ENCODE measurements at regions not wholly inside any gene's neighbourhood (a gene's known extent, or its start where the extent isn't known, plus 50 kb on each side); places are given as distances from the start of the nearest gene placed in this dataset.

DNA sequence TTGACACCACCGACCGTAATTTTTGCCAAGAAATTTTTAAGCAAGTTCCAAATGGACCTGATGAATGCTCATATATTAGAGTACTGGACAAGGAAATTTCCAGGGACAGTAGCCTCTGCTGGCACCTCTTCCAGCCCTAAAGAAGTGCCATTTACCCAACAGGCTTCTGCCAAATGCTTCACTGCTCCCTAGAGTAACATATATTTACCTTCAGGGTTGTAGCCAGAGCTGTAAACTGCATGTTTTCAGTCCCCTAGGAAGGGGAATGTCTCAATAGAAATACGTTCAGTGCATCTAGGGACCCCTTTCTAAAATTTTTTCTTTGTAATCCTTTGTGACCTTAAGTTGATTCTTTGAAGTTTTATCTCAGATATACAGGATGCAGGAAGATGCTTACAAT lies 143.1 kb upstream of the SMAD1 start:
- no peak for DNase-seq
- H3K36me3 ChIP-seq (replicated peaks), result no peaks in the 10 kb centered on the region
- TF ChIP-seq, protein P1, sequence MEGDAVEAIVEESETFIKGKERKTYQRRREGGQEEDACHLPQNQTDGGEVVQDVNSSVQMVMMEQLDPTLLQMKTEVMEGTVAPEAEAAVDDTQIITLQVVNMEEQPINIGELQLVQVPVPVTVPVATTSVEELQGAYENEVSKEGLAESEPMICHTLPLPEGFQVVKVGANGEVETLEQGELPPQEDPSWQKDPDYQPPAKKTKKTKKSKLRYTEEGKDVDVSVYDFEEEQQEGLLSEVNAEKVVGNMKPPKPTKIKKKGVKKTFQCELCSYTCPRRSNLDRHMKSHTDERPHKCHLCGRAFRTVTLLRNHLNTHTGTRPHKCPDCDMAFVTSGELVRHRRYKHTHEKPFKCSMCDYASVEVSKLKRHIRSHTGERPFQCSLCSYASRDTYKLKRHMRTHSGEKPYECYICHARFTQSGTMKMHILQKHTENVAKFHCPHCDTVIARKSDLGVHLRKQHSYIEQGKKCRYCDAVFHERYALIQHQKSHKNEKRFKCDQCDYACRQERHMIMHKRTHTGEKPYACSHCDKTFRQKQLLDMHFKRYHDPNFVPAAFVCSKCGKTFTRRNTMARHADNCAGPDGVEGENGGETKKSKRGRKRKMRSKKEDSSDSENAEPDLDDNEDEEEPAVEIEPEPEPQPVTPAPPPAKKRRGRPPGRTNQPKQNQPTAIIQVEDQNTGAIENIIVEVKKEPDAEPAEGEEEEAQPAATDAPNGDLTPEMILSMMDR (IDR thresholded peaks at IDR 0.05; ENCODE audit: low read depth, low read length, missing control alignments), result no peak
- in situ Hi-C loops (cut with HindIII; ENCODE audit: low pct_ligation_motif_present, low sequenced_read_pairs), result no loop called here
- H3K27me3 ChIP-seq (replicated peaks), result no peaks in the 10 kb centered on the region
- H3K4me3 ChIP-seq (ENCODE audit: low read depth, low read length), result no peak overlapping the region
- H3K27ac ChIP-seq, result no peak overlapping the region

DNA sequence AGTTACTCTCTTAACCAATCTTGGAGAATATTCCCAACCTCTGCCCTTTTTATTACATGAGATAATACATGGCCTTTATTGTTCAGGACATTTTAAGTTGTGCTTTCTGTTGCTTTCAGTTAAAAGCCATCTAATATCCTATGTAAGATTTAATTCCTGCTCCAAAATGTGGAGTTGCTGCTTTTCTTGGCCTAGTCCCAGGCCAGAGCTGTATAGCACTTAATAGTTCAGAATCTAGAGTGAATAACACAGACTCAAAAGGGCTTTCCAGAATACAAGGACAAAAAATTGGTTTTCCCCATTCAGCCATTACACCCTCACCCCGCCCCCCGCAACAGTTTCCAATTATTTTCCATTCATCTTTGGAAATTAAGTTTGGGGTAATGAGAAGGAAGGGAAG lies 144.3 kb upstream of the SMAD1 start:
- no peak overlapping the region for H3K4me3 ChIP-seq (ENCODE audit: low read depth, low read length)
- in situ Hi-C loops (cut with HindIII; ENCODE audit: low pct_ligation_motif_present, low sequenced_read_pairs), result no loop called here
- H3K27ac ChIP-seq, result no peak overlapping the region
- TF ChIP-seq, protein P1 (IDR thresholded peaks at IDR 0.05; ENCODE audit: low read depth, low read length, missing control alignments), result no peak
- H3K27me3 ChIP-seq (replicated peaks), result no peaks in the 10 kb centered on the region
- no peak for DNase-seq
- no peaks in the 10 kb centered on the region for H3K36me3 ChIP-seq (replicated peaks)

DNA sequence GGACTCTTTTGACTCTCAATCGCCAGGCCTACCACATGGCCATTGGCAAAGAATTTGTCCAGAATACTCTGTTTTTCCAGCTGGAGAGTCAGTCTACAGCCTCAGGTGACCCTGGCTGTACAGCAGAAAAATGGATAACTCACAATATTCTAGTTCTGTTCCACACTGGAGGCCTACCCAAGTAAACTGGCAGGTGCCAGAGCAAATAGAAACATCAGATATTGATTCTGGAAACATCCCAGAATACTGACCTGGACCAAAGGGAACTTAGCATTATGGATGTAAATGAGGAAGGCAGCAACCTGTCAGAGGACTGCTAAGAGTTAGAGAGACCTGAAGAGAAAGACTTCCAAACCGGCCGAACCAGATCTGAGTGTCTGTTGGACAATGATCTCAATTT lies 147.9 kb upstream of the SMAD1 start:
- Histone ChIP-seq H3K27me3 (replicated peaks) (no peaks in the 10 kb centered on the region), H3K36me3 (replicated peaks) (no peaks in the 10 kb centered on the region), H3K27ac (no peak overlapping the region), H3K4me3 (ENCODE audit: low read depth, low read length) (no peak overlapping the region)
- TF ChIP-seq, protein P1 (IDR thresholded peaks at IDR 0.05; ENCODE audit: low read depth, low read length, missing control alignments), result no peak
- DNase-seq, result no peak
- in situ Hi-C loops (cut with HindIII; ENCODE audit: low pct_ligation_motif_present, low sequenced_read_pairs), result no loop called here

DNA sequence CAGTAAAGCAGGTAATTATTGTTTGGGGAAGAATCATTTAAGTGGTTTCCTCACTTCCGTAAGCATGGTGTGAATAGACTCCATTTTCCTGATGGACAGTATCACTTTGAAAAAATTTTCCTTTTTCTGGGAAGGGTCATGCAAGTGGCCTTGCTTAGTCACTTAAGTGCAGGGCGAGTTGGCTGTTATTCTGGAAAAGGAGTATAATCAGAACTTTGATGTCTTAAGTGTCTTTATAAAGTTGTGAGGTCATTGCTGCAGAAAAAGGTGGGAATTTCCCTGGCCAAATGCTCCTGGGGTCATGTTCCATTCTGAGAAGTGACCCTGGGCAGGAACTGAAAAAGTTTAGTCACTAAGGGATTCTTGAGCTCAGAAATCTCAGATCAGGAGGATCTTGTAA lies 146.1 kb upstream of the OTUD4 start:
- H3K36me3 ChIP-seq (replicated peaks), result no peaks in the 10 kb centered on the region
- no peaks in the 10 kb centered on the region for H3K27me3 ChIP-seq (replicated peaks)
- H3K27ac ChIP-seq, result no peak overlapping the region
- in situ Hi-C loops (cut with HindIII; ENCODE audit: low pct_ligation_motif_present, low sequenced_read_pairs), result no loop called here
- TF ChIP-seq, protein P1 (IDR thresholded peaks at IDR 0.05; ENCODE audit: low read depth, low read length, missing control alignments), result no peak
- H3K4me3 ChIP-seq (ENCODE audit: low read depth, low read length), result no peak overlapping the region
- no peak for DNase-seq

DNA sequence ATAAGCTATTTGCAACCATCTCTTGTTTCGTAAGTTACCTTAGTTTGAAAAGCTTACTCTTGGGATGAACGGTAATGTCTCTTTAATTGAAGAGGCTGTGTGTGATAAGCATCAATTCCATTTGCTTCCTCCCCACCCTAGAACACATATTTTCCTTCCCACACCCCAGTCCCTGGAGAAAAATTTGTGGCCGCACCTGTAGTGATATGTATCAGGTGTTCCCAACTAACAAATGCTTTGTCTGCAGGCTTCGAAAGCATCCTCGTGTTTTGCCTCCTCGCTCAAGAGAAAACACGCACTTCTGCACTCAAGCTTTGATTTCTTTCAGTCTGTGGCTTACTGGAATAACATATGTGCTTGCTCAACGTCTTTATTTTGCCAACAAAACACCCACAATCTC lies 143.8 kb upstream of the OTUD4 start:
- H3K36me3 ChIP-seq (replicated peaks), result no peaks in the 10 kb centered on the region
- TF ChIP-seq, protein P1 (IDR thresholded peaks at IDR 0.05; ENCODE audit: low read depth, low read length, missing control alignments), result no peak
- no peak overlapping the region for H3K4me3 ChIP-seq (ENCODE audit: low read depth, low read length)
- no peak for DNase-seq
- no peak overlapping the region for H3K27ac ChIP-seq
- in situ Hi-C loops (cut with HindIII; ENCODE audit: low pct_ligation_motif_present, low sequenced_read_pairs), result no loop called here
- no peaks in the 10 kb centered on the region for H3K27me3 ChIP-seq (replicated peaks)

DNA sequence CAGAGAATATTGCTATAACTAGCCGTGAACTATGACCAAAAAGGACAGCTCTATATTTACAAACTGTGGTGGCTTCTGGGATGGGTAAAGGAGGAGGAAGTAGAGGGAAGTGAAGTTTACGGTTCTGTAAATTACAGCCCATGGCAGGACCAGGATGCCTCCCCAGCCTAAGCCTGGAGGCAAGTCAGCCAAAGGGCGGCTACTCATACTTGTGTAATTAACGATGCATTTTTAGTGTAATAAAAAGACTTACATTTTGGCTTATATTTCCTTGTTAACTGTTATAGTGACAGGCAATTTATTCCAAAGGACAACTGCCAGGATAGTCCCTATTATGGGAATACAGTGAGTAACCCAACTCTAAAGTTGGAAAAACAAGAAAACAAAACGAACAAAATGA lies 139.9 kb upstream of the OTUD4 start:
- no peak overlapping the region for H3K4me3 ChIP-seq (ENCODE audit: low read depth, low read length)
- no peaks in the 10 kb centered on the region for H3K36me3 ChIP-seq (replicated peaks)
- H3K27ac ChIP-seq, result no peak overlapping the region
- no peak for DNase-seq
- TF ChIP-seq, protein P1 (IDR thresholded peaks at IDR 0.05; ENCODE audit: low read depth, low read length, missing control alignments), result no peak
- H3K27me3 ChIP-seq (replicated peaks), result no peaks in the 10 kb centered on the region
- in situ Hi-C loops (cut with HindIII; ENCODE audit: low pct_ligation_motif_present, low sequenced_read_pairs), result no loop called here

Data from brain microvascular endothelial cell (primary cell).